ENCODE measurements at regions not wholly inside any gene's neighbourhood (a gene's known extent, or its start where the extent isn't known, plus 50 kb on each side); places are given as distances from the start of the nearest gene placed in this dataset.

- Histone ChIP-seq H3K4me3 (ENCODE audit: low read length) (peak overlapping the region; percentile 2), H3K9ac (ENCODE audit: low read length) (no peak overlapping the region), H3K9me3 (ENCODE audit: low read length) (no peaks in the 10 kb centered on the region), H3K27ac (ENCODE audit: low read length) (no peak overlapping the region), H3K9me2 (ENCODE audit: insufficient read depth, low read length) (no peaks in the 10 kb centered on the region), H3F3A (ENCODE audit: insufficient read depth, low read length, poor library complexity, severe bottlenecking) (no peaks in the 10 kb centered on the region), H4K20me1 (ENCODE audit: insufficient read depth) (no peaks in the 10 kb centered on the region), H3K27me3 (ENCODE audit: insufficient read depth, low read depth, low read length) (no peaks in the 10 kb centered on the region), H2AFZ (ENCODE audit: low read depth, low read length) (no peak overlapping the region), H3K79me2 (replicated peaks; ENCODE audit: insufficient read depth, low read length) (no peaks in the 10 kb centered on the region), H3K36me3 (ENCODE audit: insufficient read depth, low read length) (no peaks in the 10 kb centered on the region), H3K4me2 (ENCODE audit: low read length) (no peak overlapping the region)
- peak; percentile 70 for TF ChIP-seq POLR2AphosphoS5 (IDR thresholded peaks at IDR 0.05)
- TF ChIP-seq EP300 (conservative IDR thresholded peaks at IDR 0.05; ENCODE audit: poor library complexity, severe bottlenecking): peak; percentile 69
- TF ChIP-seq RAD21 (conservative IDR thresholded peaks at IDR 0.05): no peak
These were observed 134.0 kb upstream of the SEMA3D start for GRCh38 chr7:85320699-85321476.

DNA sequence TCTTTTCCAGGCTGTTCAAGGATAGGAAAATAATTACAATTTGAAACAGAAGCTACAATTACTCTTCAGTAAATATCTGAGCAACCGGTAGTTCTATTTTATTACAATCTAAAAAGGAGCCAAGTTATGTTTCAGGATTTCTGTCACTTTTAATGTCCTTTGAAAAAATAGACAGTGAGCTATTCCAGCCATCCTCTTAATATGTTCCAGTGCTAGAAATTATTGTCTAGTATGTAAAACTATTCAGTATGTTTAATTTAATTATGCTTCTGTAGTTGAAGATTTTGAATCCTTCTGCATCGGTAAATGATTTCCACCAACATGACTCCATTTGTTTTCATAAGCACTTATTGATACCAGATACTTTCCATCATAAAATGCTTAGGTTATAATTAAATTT is 129.6 kb upstream of the SEMA3D start:
- Histone ChIP-seq H3K4me2 (ENCODE audit: low read length) (no peak overlapping the region), H3K79me2 (replicated peaks; ENCODE audit: insufficient read depth, low read length) (no peaks in the 10 kb centered on the region), H3K9ac (ENCODE audit: low read length) (no peak overlapping the region), H2AFZ (ENCODE audit: low read depth, low read length) (no peak overlapping the region), H3K36me3 (ENCODE audit: insufficient read depth, low read length) (no peaks in the 10 kb centered on the region), H3K9me2 (ENCODE audit: insufficient read depth, low read length) (no peaks in the 10 kb centered on the region), H3K27ac (ENCODE audit: low read length) (no peak overlapping the region), H3K9me3 (ENCODE audit: low read length) (no peaks in the 10 kb centered on the region), H4K20me1 (ENCODE audit: insufficient read depth) (no peaks in the 10 kb centered on the region), H3K4me3 (ENCODE audit: low read length) (no peak overlapping the region), H3K27me3 (ENCODE audit: insufficient read depth, low read depth, low read length) (no peaks in the 10 kb centered on the region), H3F3A (ENCODE audit: insufficient read depth, low read length, poor library complexity, severe bottlenecking) (no peaks in the 10 kb centered on the region)
- TF ChIP-seq TAF1 (IDR thresholded peaks at IDR 0.05; ENCODE audit: low read depth): no peak
- TF ChIP-seq POLR2AphosphoS5 (IDR thresholded peaks at IDR 0.05): no peak
- no peak for TF ChIP-seq MXI1 (conservative IDR thresholded peaks at IDR 0.05; ENCODE audit: poor library complexity, severe bottlenecking)
- TF ChIP-seq CTCF (IDR thresholded peaks at IDR 0.05; ENCODE audit: poor library complexity, severe bottlenecking): no peak
- no peak for TF ChIP-seq EZH2 (IDR thresholded peaks at IDR 0.05; ENCODE audit: borderline replicate concordance, insufficient read depth, low read length, poor library complexity, severe bottlenecking)
- TF ChIP-seq REST (IDR thresholded peaks at IDR 0.05; ENCODE audit: borderline replicate concordance): no peak
- no peak for TF ChIP-seq RAD21 (conservative IDR thresholded peaks at IDR 0.05)
- no peak for TF ChIP-seq EP300 (conservative IDR thresholded peaks at IDR 0.05; ENCODE audit: poor library complexity, severe bottlenecking)
- no peak for TF ChIP-seq SMC3 (conservative IDR thresholded peaks at IDR 0.05; ENCODE audit: poor library complexity)
